ENCODE measurements at regions not wholly inside any gene's neighbourhood (a gene's known extent, or its start where the extent isn't known, plus 50 kb on each side); places are given as distances from the start of the nearest gene placed in this dataset.

- no peak overlapping the region for H3K27ac Mint-ChIP-seq
- TF ChIP-seq CTCF (IDR thresholded peaks at IDR 0.05): no peak
Observed at GRCh38 chr12:97813301-97813700, 350.7 kb downstream of the RMST start.

GRCh38 chr12:97821806-97822205 lies 359.2 kb downstream of the RMST start:
- Mint-ChIP-seq H3K36me3 (ENCODE audit: low read depth) (no peaks in the 10 kb centered on the region; the same call in 1 of the 2 replicates), H3K27ac (no peak overlapping the region), H3K4me3 (no peak overlapping the region), H3K4me1 (ENCODE audit: low read depth) (no peaks in the 10 kb centered on the region), H3K27me3 (ENCODE audit: insufficient read depth) (no peaks in the 10 kb centered on the region), H3K9me3 (peaks cover 36% of the 10 kb centered on the region)
- no peak for DNase-seq
- no peak for TF ChIP-seq CTCF (IDR thresholded peaks at IDR 0.05)

More at GRCh38 chr12:97813301-97813700, 350.7 kb downstream of the RMST start:
- DNase-seq: no peak
- Mint-ChIP-seq H3K9me3 (peaks cover 53% of the 10 kb centered on the region), H3K4me1 (ENCODE audit: low read depth) (no peaks in the 10 kb centered on the region), H3K4me3 (no peak overlapping the region), H3K27me3 (ENCODE audit: insufficient read depth) (no peaks in the 10 kb centered on the region), H3K36me3 (ENCODE audit: low read depth) (no peaks in the 10 kb centered on the region)

- Mint-ChIP-seq H3K9me3 (peaks cover 31% of the 10 kb centered on the region), H3K36me3 (ENCODE audit: low read depth) (no peaks in the 10 kb centered on the region), H3K27me3 (ENCODE audit: insufficient read depth) (no peaks in the 10 kb centered on the region), H3K4me3 (no peak overlapping the region), H3K4me1 (ENCODE audit: low read depth) (no peaks in the 10 kb centered on the region), H3K27ac (no peak overlapping the region)
- TF ChIP-seq CTCF (IDR thresholded peaks at IDR 0.05): no peak
- DNase-seq: no peak
Observed at GRCh38 chr12:97835541-97835940, 372.9 kb downstream of the RMST start.

- Mint-ChIP-seq H3K36me3 (ENCODE audit: low read depth) (no peaks in the 10 kb centered on the region), H3K27ac (no peak overlapping the region), H3K4me3 (no peak overlapping the region), H3K27me3 (ENCODE audit: insufficient read depth) (no peaks in the 10 kb centered on the region), H3K4me1 (ENCODE audit: low read depth) (no peaks in the 10 kb centered on the region), H3K9me3 (peaks cover 20% of the 10 kb centered on the region)
- DNase-seq: no peak
- no peak for TF ChIP-seq CTCF (IDR thresholded peaks at IDR 0.05)
Observed at GRCh38 chr12:97837401-97837800, 374.8 kb downstream of the RMST start.

GRCh38 chr12:97848051-97848450 lies 385.4 kb downstream of the RMST start:
- TF ChIP-seq CTCF (IDR thresholded peaks at IDR 0.05): no peak
- DNase-seq: no peak
- H3K36me3 Mint-ChIP-seq (ENCODE audit: low read depth): peaks cover 5% of the 10 kb centered on the region; the same call in 1 of the 2 replicates
- peaks cover 45% of the 10 kb centered on the region for H3K9me3 Mint-ChIP-seq
- no peak overlapping the region for H3K4me3 Mint-ChIP-seq
- H3K4me1 Mint-ChIP-seq (ENCODE audit: low read depth): no peaks in the 10 kb centered on the region
- no peak overlapping the region for H3K27ac Mint-ChIP-seq
- H3K27me3 Mint-ChIP-seq (ENCODE audit: insufficient read depth): no peaks in the 10 kb centered on the region

GRCh38 chr12:97854477-97854876 lies 391.9 kb downstream of the RMST start:
- no peak overlapping the region for H3K4me3 Mint-ChIP-seq
- no peak overlapping the region for H3K27ac Mint-ChIP-seq
- DNase-seq: no peak
- H3K4me1 Mint-ChIP-seq (ENCODE audit: low read depth): no peaks in the 10 kb centered on the region
- H3K36me3 Mint-ChIP-seq (ENCODE audit: low read depth): peaks cover 5% of the 10 kb centered on the region; the same call in 1 of the 2 replicates
- no peak for TF ChIP-seq CTCF (IDR thresholded peaks at IDR 0.05)
- H3K27me3 Mint-ChIP-seq (ENCODE audit: insufficient read depth): no peaks in the 10 kb centered on the region
- H3K9me3 Mint-ChIP-seq: peaks cover 44% of the 10 kb centered on the region
